ENCODE measurements at regions not wholly inside any gene's neighbourhood (a gene's known extent, or its start where the extent isn't known, plus 50 kb on each side); places are given as distances from the start of the nearest gene placed in this dataset.

GRCh38 chr2:190762566-190762965 lies 113.7 kb downstream of the NAB1 start:
- DNase-seq (ENCODE audit: low spot score): no peak
- TF ChIP-seq CTCF (IDR thresholded peaks at IDR 0.05; ENCODE audit: borderline replicate concordance, control extremely low read depth, extremely low read depth, insufficient read depth, missing control alignments): no peak
- in situ Hi-C loops (cut with MboI; ENCODE audit: low sequenced_read_pairs, unreplicated experiment): no loop called here

GRCh38 chr2:190763100-190763499 lies 114.2 kb downstream of the NAB1 start:
- in situ Hi-C loops (cut with MboI; ENCODE audit: low sequenced_read_pairs, unreplicated experiment): no loop called here
- DNase-seq (ENCODE audit: low spot score): no peak
- TF ChIP-seq CTCF (IDR thresholded peaks at IDR 0.05; ENCODE audit: borderline replicate concordance, control extremely low read depth, extremely low read depth, insufficient read depth, missing control alignments): no peak

GRCh38 chr2:190763901-190764514 lies 115.1 kb downstream of the NAB1 start:
- no peak for TF ChIP-seq CTCF (IDR thresholded peaks at IDR 0.05; ENCODE audit: borderline replicate concordance, control extremely low read depth, extremely low read depth, insufficient read depth, missing control alignments)
- no peak for DNase-seq (ENCODE audit: low spot score)
- in situ Hi-C loops (cut with MboI; ENCODE audit: low sequenced_read_pairs, unreplicated experiment): no loop called here

DNA sequence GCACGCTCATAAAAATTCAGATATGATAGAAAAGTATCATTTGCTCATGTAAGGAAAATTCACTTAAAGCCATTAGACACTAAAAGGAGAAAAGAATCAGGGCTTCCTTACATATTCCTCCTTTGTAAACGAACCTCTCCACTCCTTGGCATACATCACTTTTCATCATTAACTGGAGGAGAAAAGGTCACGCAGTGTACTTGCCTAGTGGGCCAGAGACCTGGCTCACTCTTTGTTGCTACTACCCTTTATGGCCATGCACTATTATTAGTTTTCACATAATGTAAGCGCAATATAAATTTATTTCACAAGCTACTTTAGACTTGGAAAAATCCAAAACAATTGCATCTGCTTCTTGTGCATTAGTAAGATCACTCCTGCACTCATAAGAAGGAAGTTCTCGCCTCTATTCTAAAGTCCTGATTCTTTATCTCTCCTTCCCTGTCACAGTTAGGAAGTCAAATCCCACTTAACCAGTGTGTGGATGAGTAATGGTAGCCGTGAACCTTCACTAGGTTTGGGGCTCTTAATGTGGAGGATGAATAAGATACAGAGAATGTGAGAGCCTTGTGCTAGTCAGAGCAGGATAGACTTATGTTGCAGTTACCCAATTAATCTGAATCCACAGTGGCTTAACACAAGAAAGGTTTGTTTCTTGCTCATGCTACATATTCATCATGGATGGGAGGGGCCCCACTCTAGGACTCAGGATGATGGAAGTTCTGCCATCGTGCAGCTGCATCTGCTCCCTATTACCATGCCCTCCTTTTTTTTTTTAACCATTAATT lies 115.0 kb upstream of the GLS start:
- no peak for TF ChIP-seq CTCF (IDR thresholded peaks at IDR 0.05; ENCODE audit: borderline replicate concordance, control extremely low read depth, extremely low read depth, insufficient read depth, missing control alignments)
- in situ Hi-C loops (cut with MboI; ENCODE audit: low sequenced_read_pairs, unreplicated experiment): no loop called here
- no peak for DNase-seq (ENCODE audit: low spot score)

GRCh38 chr2:190766174-190766572 lies 114.4 kb upstream of the GLS start:
- DNase-seq (ENCODE audit: low spot score): no peak
- in situ Hi-C loops (cut with MboI; ENCODE audit: low sequenced_read_pairs, unreplicated experiment): no loop called here
- TF ChIP-seq CTCF (IDR thresholded peaks at IDR 0.05; ENCODE audit: borderline replicate concordance, control extremely low read depth, extremely low read depth, insufficient read depth, missing control alignments): no peak

- in situ Hi-C loops (cut with MboI; ENCODE audit: low sequenced_read_pairs, unreplicated experiment): no loop called here
- DNase-seq (ENCODE audit: low spot score): no peak
- TF ChIP-seq CTCF (IDR thresholded peaks at IDR 0.05; ENCODE audit: borderline replicate concordance, control extremely low read depth, extremely low read depth, insufficient read depth, missing control alignments): no peak
Measured at GRCh38 chr2:190766595-190766994, 114.0 kb upstream of the GLS start.
